Stimulated activated naive CD4-positive, alpha-beta T cell (primary cell): ENCODE measurements at regions not wholly inside any gene's neighbourhood (a gene's known extent, or its start where the extent isn't known, plus 50 kb on each side); places are given as distances from the start of the nearest gene placed in this dataset.

Experiments
- DNase-seq, 6 experiments: peaks; one replicate each; lab custom pipeline; 2025; lab: John Stamatoyannopoulos, UW

DNA sequence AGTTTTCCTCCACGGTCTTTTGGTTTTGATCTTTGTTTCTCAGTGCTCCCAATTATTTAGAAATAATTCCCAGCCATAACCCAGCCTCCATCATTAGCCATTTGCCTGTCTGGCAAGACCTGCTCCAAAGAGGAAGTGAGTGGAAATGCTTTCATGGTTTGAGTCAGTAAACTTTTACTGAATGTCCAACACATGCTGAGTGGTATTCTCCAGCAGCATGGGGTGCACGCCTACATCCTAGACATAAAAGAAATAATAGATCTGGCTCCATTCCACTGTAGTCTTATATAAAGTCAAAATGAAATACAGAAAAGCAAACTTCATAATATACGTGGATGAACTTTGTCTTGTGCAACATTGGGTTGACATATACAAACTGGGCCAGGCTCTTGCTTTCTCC lies 757.2 kb downstream of the TLE1 start:
- no peak for DNase-seq

DNA sequence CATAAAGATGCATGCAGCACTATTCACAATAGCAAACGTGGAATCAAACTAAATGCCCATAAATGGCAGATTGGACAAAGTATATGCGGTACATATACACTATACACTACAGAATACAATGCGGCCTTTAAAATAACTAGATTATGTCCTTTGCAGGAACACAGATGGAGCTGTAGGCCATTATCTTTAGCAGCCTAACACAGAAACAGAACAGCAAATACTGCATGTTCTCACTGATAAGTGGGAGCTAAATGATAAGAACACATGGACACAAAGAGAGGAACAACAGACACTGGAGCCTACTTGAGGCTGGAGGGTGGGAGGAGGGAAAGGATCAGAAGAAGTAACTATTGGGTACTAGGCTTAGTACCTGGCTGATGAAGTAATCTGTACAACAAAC lies 758.2 kb downstream of the TLE1 start:
- DNase-seq, result no peak

DNA sequence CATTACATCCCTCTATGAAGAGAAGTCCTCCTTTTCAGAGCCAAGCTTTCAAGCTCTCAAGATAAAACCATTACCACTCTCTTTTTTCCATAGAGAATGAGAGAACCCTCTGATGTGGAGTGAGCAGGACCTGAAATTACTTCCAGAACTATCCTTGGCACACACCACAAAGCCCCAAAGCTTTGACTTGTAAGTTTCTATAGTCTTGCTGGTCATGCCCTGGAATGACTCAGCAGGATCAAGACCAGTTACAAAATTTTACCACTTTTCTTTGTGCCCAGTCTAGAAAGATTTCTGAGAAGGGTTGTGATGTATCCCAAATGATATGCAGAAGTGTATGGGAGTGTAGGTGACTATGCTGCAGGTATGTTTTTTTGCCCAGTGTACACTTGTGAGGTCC lies 760.6 kb downstream of the TLE1 start:
- no peak for DNase-seq

DNA sequence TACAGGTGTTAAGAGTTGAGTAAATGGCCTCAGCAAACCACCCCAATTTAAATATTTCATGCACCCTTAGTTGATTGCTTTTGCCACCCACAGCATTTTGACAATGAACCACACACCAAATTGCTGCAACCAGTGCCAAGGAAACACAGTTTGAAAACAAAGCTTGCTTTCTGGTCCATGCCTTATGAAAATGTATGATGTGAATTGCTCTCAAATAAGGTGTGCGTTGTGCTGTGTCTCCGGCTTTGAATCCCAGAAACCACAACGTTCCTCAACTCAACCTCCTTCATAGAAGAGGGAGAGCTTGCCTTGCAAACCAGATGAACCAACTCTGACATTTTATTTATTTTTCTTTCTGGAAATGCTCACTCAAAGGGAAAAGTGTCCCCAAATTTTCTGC lies 762.7 kb downstream of the TLE1 start:
- DNase-seq, result no peak

DNA sequence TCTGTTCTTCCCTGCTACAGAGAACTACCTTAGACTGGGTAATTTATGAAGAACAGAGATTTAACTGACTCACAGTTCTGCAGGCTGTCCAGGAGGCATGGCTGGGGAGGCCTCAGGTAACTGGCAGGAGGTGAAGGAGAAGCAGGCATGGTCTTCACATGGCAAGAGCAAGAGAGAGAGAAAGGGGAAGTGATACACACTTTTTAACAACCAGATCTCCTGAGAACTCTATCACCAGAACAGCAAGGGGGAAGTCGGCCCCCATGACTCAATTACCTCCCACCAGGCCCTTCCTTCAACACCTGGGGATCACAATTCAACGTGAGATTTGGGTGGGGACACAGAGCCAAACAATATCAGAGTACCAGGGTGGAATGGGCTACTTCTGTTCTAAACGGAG lies 766.8 kb downstream of the TLE1 start:
- no peak for DNase-seq

DNA sequence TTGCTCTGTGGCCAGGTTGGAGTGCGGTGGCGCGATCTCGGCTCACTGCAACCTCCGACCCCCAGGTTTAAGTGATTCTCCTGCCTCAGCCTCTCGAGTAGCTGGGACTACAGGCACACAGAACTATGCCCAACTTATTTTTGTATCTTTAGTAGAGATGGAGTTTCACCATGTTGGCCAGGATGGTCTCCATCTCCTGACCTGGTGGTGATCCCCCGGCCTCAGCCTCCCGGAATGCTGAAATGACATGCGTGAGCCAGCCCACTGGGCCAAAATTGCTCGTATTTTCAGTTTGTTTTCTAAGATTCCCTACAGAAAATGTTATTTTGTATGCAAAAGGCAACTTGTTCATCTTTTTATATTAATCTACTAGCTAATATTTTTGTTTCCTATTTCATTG lies 782.6 kb downstream of the TLE1 start:
- DNase-seq, result no peak

DNA sequence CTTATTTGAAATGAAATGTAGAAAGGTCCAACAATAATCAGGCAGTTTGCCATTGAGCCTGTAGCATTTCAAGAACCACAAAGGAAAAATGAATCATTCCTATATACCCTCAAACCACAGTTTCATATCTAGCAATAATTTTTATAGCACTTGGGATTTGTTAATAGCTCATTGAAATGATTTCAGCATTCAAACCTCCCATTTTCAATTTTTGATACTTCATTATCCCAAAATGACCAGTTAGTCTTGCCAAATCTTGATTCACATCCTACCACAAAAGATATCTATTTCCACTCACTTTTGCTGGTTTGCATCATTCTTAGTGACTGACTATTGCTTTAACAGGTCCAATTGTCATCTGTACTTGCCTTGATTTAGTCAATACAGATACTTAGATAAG lies 790.1 kb downstream of the TLE1 start:
- DNase-seq, result no peak

DNA sequence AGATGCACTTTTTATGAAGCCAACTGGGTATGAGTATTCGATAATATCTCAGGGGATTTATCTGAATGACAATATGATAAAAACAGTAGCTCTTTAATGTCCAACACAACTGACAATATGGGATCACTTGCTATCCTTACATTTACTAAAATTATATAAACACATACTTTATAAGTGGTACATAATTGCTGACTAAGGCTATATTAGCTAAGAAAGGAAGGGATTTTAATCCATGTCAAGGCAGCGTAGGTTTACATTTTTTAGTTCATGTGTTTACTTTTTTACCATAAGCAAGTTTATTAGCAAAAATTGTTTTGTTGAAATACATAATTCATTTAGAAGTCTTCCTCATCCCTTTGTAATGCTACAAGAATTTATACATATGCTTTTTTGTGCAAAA lies 796.2 kb downstream of the TLE1 start:
- DNase-seq, result no peak

DNA sequence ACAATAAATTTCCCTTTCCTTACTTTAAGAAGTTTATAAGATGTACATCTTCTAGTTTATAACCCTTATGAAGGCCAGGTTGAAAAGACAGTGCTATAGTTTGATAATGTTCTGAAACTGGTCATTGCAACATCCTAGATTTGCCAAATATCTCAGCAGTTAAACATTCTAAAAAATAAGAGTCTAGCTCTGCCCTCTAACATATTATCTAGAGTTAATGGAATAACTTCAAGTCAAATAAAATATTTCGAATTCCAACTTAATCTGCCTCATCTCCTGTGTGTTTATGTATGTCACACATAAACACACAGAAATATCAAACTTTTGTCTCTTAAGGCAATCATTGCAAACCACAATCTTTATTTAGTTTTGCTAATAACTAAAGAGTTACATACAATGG lies 796.6 kb downstream of the TLE1 start:
- DNase-seq, result no peak

DNA sequence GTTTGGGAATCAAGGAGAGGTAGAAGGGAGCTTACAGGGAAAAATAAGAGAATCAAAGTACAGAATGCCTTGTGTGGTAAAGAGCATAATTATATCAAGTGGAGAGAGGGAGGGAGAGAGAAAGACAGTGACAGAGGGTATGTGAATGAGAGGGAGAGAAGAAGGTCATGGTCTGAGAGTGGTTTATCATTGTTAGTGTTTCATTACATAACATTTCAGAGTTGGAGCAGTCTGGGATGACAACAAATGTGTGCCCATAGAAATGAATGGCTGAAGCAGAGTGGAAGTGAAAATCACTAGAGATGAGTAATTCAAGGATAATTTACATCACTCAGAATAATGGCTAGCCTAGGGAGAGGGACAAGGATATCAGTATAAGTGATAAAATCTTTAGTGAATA lies 799.2 kb downstream of the TLE1 start:
- DNase-seq, result no peak

DNA sequence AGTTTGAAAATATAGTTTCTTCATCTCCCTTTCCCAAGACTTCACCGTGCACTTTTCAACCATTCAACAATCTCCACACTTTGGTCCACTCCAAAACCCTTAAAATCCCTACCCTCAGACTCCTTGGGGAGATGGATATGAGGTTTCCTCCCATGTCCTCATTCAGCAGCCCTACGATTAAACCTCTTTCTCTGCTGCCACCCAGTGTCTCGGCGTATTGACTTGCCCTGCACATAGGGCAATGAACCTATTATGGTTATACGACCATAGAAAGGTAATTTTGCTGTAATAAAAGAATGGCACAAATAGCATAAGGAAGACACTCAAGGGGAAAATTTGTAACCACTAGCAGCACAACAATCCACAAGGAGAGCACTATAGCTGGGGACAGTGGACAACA lies 803.5 kb downstream of the TLE1 start:
- DNase-seq, result no peak

DNA sequence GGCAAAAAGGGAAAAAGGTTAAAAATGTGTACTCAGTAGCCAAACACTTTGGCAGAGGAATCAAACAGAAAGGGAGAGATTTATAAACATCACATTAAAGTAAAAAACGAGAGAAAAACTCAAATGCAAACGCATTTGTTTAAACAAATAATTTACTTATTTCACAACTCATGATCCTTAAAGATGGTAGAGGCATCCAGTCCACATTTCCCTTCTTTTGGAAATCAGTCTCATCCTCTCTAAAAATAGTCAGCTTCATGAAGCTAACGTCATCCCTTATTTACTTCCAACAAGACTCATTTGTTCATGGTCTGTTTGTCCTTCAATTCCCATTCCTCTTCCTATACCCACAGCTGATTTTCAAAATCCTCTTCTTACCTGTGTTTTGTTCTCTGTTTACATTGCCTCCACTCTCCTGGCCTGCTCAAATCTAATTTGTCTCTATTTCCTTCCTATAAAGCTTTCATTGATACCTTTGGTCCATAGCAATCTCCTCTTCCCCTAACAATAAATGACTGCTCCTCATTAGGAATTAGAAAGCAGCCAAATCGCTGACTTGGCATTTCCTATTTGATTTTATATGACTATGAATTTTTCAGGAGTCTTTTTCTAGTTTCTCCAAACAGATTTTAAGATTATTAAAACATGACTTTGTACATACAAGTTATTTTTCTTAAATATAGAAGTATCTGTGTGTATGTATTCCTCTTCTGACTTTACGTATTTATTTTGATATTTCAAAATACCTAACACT lies 805.3 kb downstream of the TLE1 start:
- DNase-seq, result no peak

DNA sequence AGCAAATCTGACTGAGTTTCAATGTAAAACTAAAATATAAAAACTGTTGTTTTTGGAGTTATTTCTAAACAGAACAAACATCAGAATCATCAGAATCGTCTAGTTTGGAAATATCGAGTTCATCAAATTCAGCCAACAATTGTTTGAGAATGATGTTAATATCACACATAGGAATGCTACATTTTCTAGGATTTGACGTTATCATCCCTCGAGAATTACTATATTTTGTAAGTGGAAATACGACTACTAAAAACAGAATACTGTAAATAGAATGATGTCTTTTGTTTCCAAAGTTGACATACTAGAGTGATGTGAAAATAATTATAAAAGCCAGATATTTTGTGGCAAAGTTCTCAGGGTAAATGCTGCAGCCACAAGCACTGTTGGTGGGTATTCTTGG lies 805.9 kb downstream of the TLE1 start:
- DNase-seq, result no peak

DNA sequence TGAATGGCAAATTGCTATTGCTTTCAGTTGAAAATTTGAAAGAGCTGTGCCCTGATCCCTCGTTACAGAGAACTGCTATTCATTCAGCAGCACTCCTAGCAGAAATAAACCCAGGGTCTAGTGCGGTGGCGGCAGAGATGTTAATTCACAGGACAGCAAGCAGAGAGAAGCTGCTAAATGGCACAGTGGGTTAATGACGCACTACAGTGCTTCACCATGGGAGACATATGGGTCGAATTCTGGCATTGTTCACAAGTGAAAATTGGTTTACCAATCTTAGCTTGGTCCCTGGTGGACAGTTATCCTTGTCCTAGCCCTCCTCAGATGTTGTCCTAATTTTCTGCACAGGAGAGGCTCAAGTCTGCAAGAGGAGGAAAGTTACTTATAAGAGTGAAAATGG lies 807.4 kb downstream of the TLE1 start:
- no peak for DNase-seq

DNA sequence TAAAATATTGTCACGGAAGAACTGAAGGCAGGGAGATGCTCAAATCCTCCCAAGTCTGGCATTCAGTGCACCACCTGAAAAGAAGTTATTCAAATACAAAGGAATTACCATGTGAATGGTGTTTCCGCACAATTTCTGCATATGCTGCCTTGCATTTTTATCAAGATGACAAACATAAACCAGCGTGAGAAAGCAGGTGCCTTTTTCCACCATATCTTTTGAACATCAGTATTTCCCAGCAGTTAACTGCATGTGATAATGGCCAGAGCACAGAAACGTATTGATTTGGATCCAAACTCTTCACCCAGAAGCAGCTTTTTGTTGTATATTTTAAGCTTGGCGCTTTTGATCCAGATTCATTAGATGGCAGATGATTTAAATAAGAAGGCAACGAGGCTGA lies 808.0 kb downstream of the TLE1 start:
- no peak for DNase-seq

DNA sequence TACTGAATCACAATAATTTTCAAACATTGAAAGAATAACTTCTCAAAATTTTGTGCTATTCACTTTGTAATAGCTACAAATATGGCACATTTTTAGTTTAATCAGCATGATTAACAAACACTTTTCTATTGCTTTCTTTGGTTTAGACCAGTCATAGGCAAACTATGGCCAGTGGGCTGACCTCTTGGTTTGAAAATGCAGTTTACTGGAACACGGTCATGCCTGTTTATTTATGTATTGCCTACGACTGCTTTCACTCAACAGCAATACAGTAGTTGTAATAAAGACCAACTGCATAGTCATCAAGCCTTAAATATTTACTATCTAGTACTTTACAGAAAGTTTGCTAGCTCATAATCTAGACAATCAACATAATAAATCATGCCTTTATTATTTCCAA lies 810.8 kb downstream of the TLE1 start:
- no peak for DNase-seq

DNA sequence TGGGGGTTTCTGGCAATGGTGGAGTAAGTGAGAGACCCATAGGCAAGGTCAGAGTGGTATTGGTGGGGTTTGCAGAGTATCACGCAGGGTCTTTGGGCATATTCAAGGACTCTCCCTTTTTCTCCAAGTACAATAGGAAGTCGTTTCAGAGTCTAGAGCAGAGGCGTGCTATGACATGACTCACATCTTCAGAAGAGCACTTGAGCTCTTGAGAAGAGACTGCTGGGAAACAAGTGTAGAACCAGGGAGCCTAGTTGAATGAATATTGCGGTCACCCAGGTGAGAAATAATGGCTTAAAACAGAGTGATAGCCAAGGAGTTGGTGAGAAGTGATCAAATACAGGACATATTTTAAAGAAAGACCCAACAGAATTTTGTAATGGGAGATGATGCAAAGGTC lies 813.4 kb downstream of the TLE1 start:
- DNase-seq, result no peak

DNA sequence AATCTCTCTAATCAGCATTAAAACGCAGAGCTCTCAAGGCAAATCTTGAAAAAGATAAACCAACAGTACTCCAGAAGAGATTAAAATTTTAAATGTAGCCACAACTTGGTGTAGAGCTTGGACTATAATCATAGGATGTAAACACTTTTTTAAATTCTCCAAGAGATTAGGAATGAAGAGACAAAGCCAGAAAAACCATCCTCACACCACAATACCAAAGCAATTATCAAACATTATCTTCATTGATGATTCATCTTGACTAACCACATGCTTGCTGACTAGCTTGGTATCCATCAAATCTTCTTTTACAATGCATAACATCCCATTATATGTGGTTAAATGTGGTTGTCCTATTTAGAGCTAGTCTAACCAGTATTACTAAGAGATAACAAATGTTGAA lies 815.1 kb downstream of the TLE1 start:
- no peak for DNase-seq

DNA sequence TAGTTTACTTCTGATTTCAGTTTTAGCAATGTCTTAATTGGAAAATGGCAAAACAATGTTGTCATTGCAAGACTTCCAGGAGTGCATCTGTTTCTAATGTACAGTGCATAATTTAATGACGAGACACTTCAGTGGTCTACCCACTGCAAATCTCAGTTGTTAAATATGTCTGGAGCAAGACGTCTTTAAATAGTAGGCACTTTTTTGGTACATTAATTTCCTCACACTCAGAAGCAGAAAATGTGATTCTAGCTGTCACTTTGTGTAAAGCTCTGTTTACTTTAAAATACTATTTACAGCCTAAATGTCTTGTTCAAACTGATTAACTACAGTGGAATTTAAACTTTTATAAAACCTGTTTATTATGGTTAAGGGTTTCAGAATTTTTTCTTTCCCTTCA lies 815.5 kb downstream of the TLE1 start:
- no peak for DNase-seq

DNA sequence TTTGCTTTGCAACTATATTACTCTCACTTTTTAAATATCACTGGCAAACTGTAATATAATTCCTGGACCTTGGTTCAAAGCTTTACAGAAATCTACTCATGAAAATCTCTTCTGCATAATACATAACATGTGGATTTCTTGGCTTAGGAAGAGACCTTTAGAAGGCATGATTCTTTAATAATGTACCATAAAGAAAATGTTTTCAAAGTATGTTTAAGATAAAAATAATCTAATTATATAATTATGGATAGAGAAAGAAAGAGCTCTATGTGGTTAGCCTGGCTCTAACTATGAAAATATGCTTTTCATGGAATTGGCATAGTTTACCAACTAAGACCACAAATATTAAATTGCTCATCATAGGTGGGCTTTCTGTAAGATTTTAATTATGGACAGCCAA lies 817.8 kb downstream of the TLE1 start:
- DNase-seq, result no peak

DNA sequence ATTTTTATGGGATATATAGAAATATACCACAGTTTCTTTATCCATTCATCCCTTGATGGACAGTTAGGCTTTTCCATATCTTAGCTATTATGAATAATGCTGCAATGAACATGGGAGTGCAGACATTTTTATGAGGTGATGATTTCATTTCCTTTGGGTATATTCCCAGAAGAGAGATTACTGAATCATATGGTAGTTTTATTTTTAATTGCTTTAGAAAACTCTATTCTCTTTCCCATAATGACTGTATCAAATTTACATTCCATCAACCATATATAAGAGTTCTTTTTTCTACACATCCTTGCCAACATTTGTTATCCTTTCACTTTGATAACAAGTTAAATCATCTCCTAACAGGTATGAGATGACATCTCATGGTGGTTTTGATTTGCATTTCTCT lies 821.6 kb downstream of the TLE1 start:
- DNase-seq, result no peak

DNA sequence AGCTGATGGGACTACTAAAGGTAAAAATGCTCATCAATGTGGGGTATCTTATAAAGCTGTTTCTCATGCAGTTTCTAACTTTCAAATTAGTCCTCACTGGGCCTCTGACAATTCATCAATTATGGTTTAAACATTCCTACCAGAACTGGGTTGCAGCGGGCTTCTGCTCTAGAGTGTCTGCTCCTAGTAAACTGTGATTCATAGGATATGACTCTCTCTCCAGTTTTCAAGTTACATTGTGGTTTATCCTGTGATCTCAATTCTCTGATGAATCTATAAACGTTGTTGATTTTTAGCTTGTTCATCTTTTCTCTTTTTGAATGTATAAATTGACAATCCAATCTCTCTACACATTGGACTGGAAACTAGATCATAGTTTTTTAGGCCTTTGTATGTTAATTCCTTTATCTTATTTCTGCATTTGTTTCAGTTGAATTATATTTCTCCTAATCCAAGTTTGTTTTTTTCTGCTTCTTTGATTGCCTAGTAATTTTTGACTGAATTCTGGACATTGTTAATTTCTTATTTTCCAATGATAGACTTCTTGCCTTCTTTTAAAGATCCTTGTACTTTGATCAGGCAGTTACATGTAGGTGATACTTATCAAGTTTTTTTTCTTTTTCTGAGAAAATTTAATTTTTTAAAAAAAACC lies 822.6 kb downstream of the TLE1 start:
- no peak for DNase-seq

DNA sequence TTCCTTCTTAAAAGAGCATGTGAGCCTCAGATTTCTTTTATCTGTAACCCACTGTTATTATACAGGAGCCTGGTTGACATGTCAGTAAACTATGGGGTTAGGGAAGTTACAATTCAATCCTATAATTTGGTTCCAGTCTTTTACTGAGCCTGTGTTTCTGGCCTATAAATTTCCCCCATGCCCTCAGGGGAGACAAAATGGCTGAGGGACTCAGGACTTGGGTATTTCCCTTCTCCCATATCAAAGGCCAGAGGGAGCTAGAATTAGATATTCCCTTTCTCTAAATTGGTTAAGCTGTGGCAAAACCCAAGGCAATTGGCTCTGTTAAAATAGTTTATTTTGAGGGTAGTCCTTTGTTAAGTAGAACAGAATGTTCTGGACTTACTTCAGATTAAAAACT lies 823.2 kb downstream of the TLE1 start:
- no peak for DNase-seq

DNA sequence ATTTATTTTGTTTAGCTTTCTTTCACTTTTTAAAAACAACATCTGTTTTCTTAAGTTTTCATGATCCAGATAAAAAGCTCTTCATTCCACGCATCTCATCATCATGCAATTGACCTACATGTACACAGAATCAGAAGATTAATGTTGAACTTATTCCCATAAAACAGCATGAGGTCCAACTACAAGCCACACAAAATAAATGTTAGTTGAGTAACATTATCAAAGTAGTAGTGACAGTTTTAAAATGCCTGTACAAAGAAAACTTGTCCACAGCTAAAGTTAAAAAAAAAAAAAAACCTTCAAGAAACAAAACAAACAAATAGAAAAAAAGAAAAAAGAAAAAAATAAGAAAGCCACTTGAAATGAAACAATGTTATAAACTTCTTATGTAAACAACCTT lies 846.3 kb downstream of the TLE1 start:
- DNase-seq, result no peak
